SIG-M5 treated with dmso at 0.1 percent for 504 hours (cell line): ENCODE measurements at regions not wholly inside any gene's neighbourhood (a gene's known extent, or its start where the extent isn't known, plus 50 kb on each side); places are given as distances from the start of the nearest gene placed in this dataset.
"Not testable (repeated sequence)": the region's sequence is repeated elsewhere in the genome, so short reads cannot be mapped to it uniquely, and the experiment has no call there.

ENCODE experiments used
- DNase-seq: peaks from one replicate; lab custom pipeline; 2025; ENCODE audit not compliant: unreplicated experiment; lab: John Stamatoyannopoulos, UW

GRCh38 chr3:159260049-159260662 lies 458.3 kb downstream of the MFSD1 start:
- peak; percentile 77 for DNase-seq

GRCh38 chr3:159261333-159261732 lies 459.5 kb downstream of the MFSD1 start:
- DNase-seq, result not testable (repeated sequence)

DNA sequence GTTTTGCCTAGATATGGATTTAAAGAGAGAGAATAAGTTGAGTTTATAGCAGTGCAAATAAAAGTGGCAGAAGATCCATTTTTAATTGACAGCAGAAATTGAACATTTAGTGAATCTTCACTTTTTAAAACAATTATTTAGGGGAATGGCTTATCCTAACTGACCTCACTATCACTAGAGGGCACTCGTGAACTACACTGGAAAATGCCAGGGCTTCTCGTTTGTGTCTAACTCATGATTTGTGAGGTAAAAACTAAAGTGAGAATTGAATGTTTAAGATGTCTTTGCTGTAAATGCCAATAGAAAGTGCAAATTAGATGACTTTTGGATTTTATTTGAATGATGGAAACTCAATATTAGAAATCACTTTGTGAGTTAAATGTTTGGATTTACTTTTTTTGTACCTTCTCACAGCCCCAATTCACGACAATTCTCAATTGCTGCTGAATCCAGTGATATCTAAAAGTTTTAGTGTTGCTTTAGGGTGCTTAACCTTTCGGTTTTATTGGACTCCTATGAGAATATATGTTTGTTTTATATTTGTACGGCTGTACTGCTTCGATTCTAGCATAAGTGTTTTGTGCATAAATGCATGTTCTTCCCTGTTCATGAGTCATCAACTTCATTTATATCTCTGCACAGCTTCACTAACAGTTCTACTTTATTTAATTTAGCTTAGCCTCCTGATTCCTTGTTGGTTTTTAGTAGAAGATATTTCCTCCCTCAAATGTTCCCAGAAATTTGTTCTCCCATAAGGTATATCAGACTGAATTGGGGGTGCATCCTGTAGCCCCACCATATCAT lies 462.1 kb downstream of the MFSD1 start:
- peak; percentile 63 for DNase-seq

DNA sequence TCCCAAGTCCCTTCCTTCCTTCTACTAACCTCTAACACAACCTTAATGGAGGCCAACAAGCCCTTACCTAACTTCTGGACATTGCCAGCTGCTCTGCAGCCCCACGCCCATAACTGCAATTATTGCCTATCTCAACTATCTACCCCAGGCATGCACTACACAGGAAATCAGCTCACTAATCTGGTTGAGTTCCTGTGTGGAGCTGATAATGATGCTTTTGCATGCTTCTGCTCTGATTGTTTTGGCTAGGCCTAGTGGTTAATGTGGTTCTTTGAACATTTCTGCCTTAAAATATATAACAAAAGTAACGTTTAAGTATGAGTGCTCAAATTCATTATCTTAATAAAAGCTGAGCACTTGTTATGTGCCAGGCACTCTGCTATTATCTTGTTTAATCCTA lies 463.9 kb downstream of the MFSD1 start:
- DNase-seq, result no peak

- DNase-seq, result peak; percentile 19
Observed at GRCh38 chr3:159266779-159267178, 464.9 kb downstream of the MFSD1 start.

- no peak for DNase-seq
Observed at GRCh38 chr3:159271799-159272512, 470.1 kb downstream of the MFSD1 start.

- no peak for DNase-seq
Observed at GRCh38 chr3:159273070-159273469, 471.2 kb downstream of the MFSD1 start.

GRCh38 chr3:159273608-159274007 lies 471.8 kb downstream of the MFSD1 start:
- DNase-seq, result peak; percentile 12

DNA sequence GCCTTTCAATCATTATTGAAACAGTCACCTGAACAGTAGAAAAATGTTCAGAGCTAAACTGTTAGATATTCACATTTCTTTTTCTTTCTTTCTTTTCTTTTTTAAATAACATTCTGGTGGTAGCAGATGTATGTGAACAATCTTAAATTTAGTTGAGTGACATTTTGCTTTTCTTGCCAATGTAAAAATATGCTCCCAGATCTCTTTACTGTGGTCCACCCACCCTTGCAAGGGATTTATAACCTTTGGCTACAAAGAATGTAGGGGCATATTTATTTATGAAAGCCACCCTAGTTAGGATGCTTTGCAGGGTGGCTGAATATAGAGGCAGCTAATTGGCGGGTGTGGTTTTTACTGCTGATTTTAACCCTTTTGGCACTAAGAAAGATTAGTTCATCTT lies 473.9 kb downstream of the MFSD1 start:
- no peak for DNase-seq

GRCh38 chr3:159277814-159278213 lies 476.0 kb downstream of the MFSD1 start:
- DNase-seq, result no peak

GRCh38 chr3:159280386-159281191 lies 478.7 kb downstream of the MFSD1 start:
- DNase-seq, result no peak

DNA sequence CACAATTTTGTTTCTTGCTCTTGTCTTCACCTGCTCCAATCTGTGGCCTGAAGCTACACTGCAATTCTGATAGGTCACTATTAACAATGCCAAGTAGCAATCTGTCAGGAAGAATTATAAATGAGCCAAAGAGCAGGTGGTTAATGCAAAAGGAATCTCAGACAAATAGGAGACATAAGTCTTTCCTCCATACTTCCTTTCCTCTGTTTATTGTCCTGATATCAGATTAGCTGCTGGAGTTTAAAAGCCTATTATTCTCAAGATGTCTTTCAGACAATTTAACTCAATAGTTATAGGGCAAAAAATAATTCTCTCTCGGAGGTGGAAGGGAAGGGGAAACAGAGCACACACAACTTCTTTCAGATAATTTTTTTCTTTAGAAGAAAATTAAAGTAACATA lies 491.6 kb downstream of the MFSD1 start:
- DNase-seq, result no peak

- no peak for DNase-seq
Observed at GRCh38 chr3:159301961-159302360, 500.1 kb downstream of the MFSD1 start.

- no peak for DNase-seq
Observed at GRCh38 chr3:159305017-159305416, 503.2 kb downstream of the MFSD1 start.

DNA sequence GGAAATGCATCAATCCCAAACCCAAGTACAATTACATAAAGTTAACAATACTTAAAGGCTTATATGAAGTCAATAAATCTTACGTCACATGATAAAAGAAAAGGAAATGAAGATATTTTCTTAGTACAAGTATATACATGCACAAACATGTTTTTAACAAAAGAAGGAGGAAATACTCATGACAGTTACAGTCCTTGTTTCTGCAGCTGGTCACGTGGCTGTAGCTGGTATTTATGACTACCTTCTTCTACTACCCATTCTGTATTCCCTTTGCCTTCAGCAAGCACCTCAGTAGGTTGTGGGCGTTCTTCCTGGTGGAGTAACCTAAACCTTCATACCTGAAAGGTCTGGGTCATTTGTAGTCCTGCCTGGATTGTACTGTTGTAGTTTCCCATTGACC lies 514.9 kb downstream of the MFSD1 start:
- DNase-seq, result not testable (repeated sequence)

DNA sequence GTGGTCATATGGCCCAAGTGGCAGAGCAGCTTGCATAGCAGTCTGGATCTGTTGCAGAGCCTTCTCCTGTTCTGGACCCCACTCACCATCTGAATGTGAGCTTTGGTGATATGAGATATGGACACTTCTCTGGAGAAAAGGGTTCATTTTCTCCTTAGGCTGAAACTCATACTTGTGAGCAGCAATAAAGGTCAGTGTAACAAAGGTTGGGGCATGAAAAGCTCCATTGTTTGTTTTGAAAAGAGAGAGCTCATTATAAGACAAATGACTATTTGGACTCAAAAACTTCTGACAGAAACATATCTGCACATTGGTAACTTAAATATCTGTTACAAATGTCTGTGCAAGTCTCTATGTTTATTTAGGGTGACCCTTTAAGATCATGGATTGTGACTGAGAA lies 517.3 kb downstream of the MFSD1 start:
- DNase-seq, result no peak

DNA sequence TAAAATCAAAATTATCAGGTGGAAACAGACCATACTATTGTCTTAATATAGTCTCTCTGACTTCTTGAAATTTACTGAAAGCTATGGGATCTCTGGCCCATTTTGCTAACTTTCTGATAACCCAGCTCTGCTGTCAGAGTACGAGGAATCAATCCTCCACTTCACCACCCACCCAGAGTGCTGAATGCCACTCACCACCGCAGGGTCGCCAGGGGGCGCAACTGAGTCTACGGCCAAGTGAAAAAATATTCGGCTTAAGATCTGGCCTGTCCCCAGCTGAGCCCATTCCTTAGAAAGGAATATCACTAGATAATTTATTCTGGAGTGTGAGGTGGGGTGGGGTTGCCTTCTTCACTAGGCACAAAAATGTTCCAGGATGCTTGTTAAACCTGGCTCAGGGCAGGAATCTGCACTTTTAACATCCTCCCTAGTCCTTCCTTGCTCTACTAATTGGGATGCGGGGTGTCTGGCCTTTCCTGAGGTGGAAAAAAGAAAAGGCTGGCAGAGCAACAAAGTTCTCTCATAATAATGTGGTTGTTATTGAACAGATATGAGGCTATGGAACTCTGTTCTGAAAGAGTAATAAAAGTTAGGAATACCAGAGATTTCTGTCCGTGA lies 520.6 kb downstream of the MFSD1 start:
- DNase-seq, result peak; percentile 17

DNA sequence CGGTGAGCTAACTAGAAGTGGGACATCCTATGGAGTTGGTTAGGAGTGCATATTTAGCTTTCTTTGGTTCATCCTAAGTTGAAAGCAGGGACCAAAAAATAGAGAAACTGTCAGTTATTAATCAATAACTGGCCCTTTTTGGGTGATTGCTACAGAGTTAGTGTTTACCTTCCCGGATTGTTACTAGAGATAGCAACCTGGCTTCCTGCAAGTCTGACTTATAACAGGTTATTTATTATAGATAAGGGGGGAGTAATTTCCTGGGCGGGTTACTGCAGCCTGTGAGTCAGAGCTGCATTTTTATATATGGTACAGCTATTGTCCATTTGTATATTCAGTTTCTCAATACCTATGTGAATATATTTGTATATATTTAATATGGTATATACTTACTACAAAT lies 522.0 kb downstream of the MFSD1 start:
- DNase-seq, result no peak

DNA sequence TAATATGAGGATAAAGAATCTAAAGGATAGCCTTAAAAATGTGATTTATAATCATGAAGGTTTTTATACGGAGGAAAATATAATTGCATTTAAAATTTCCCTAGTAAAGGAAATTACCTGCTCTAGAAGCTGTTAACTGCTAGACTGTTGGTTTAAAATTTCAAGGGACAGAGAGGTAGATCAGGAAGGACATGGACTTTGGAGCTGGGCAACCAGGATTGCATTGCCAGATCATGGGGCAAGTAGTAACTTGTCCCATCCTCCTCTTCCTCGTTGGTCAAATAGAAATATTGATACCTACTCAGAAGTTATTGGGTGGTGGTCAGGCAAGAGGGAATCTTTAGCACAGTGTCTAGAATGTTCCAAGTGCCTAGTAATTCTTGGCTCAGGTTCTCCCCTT lies 525.1 kb downstream of the MFSD1 start:
- DNase-seq, result no peak

DNA sequence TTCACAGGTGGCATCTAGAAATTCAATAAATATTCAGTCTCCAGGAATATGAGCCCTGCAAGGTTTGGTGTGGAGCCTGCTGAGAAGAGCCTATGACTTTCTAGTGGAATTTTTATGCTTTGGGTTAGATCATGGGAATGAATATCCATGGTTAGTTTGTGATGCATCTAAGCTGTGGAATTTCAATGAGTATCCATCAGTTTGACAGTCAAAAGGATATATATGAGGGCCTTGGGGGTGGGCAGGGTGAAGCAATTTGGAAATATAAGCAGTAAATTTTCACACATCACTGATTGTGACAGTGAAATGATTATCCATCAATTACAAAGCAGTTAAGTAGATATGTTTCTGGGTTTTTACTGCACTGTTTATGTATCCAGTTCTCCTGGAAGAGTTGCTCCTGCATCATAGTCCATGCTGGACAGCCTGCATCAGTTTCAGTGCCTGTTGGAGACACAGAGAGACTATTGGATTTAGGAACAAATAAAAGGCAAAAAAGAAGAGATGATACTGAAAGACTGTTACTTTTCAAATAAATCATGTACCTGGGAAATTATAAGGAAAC lies 530.8 kb downstream of the MFSD1 start:
- no peak for DNase-seq
